H1 (cell line): ENCODE measurements at regions not wholly inside any gene's neighbourhood (a gene's known extent, or its start where the extent isn't known, plus 50 kb on each side); places are given as distances from the start of the nearest gene placed in this dataset.

Experiments used
- CTCF ChIA-PET: fragments of 300-600 bp; sonication (Branson Sonifier 250); formaldehyde crosslinking; loops from one replicate; lab custom pipeline; 2021; ENCODE audit not compliant: partially characterized antibody; lab: Charles Lee
- POLR2A ChIA-PET: fragments of 300-600 bp; sonication (Branson Sonifier 250); formaldehyde crosslinking; loops from one replicate; lab custom pipeline; 2021; ENCODE audit warnings: inconsistent platforms; ENCODE audit not compliant: partially characterized antibody; lab: Charles Lee
- DNase-seq, 2 experiments: peaks; one replicate each; pipeline versions ENCODE4 v3.0.0 to v3.0.0-alpha.2; 2010 to 2022; ENCODE audit warnings: low spot score in 2 of 2, low read depth in 1 of 2, mixed read lengths in 1 of 2
- FAIRE-seq: peaks from 2 replicates; lab custom pipeline; 2011; peaks lifted over from hg19 to GRCh38; lab: Jason Lieb, UNC
- H2AFZ ChIP-seq: 2 replicates; pipeline ENCODE4 v1.8.1; 2012; ENCODE audit warnings: low read length, inconsistent platforms
- H2AK5ac ChIP-seq: 2 replicates; pipeline ENCODE4 v1.6.1; 2013; ENCODE audit warnings: low read depth, low read length
- H2BK120ac ChIP-seq: replicated peaks from 2 replicates; pipeline ENCODE3; 2013; ENCODE audit warnings: low read depth, low read length, inconsistent platforms
- H2BK12ac ChIP-seq: 2 replicates; pipeline ENCODE4 v1.6.1; 2013; ENCODE audit warnings: low read depth, low read length
- H2BK15ac ChIP-seq: 2 replicates; pipeline ENCODE4 v1.6.1; 2013; ENCODE audit warnings: low read length
- H2BK20ac ChIP-seq: 2 replicates; pipeline ENCODE4 v1.6.1; 2013; ENCODE audit warnings: low read length
- H2BK5ac ChIP-seq: 2 replicates; pipeline ENCODE4 v1.6.1; 2013; ENCODE audit warnings: low read depth, low read length
- H3K14ac ChIP-seq: 2 replicates; pipeline ENCODE4 v1.6.1; 2013; ENCODE audit warnings: inconsistent platforms; ENCODE audit not compliant: insufficient read length
- H3K18ac ChIP-seq: 2 replicates; pipeline ENCODE4 v1.6.1; 2013; ENCODE audit warnings: low read length; ENCODE audit errors: extremely low read depth
- H3K23ac ChIP-seq: 2 replicates; pipeline ENCODE4 v1.6.1; 2013; ENCODE audit warnings: inconsistent platforms; ENCODE audit not compliant: insufficient read length
- H3K23me2 ChIP-seq: 2 replicates; pipeline ENCODE4 v1.6.1; 2013; ENCODE audit warnings: low read depth, low read length
- H3K27ac ChIP-seq: 2 replicates; pipeline ENCODE4 v1.6.1; 2011; ENCODE audit warnings: low read depth, low read length, inconsistent platforms
- H3K27me3 ChIP-seq, 4 experiments: replicated peaks in 1 of 4; 1 replicate in 1 of 4; 2 replicates in 3 of 4; pipeline versions ENCODE4 v1.6.1 to v1.8.1; 2011 to 2013; ENCODE audit warnings: low read length in 3 of 4, mild to moderate bottlenecking in 3 of 4, inconsistent platforms in 2 of 4, mixed read lengths in 2 of 4, moderate library complexity in 1 of 4; ENCODE audit not compliant: control insufficient read depth in 3 of 4, insufficient read depth in 3 of 4; ENCODE audit errors: extremely low read depth in 1 of 4
- H3K36me3 ChIP-seq, 4 experiments: 2 replicates each; pipeline versions ENCODE4 v1.6.1 to v1.8.1; 2011 to 2013; ENCODE audit warnings: mild to moderate bottlenecking in 4 of 4, low read length in 3 of 4, moderate library complexity in 2 of 4, control low read depth in 1 of 4, inconsistent platforms in 1 of 4; ENCODE audit not compliant: insufficient read depth in 4 of 4, control insufficient read depth in 2 of 4
- H3K4ac ChIP-seq: replicated peaks from 2 replicates; pipeline ENCODE3; 2013; ENCODE audit warnings: low read length, low read depth, mixed read lengths, inconsistent platforms; ENCODE audit not compliant: insufficient read length
- H3K4me1 ChIP-seq, 4 experiments: replicated peaks in 1 of 4; 1 replicate in 1 of 4; 2 replicates in 3 of 4; pipeline versions ENCODE4 v1.6.1 to v1.8.1; 2011 to 2013; ENCODE audit warnings: low read length in 3 of 4, inconsistent platforms in 2 of 4, mixed read lengths in 1 of 4; ENCODE audit not compliant: insufficient read depth in 4 of 4, control insufficient read depth in 3 of 4
- H3K4me2 ChIP-seq, 2 experiments: 2 replicates each; pipeline versions ENCODE4 v1.6.1 to v1.8.1; 2011 to 2013; ENCODE audit warnings: low read depth in 2 of 2, low read length in 2 of 2, control low read depth in 1 of 2, inconsistent platforms in 1 of 2, mild to moderate bottlenecking in 1 of 2; ENCODE audit not compliant: insufficient read depth in 1 of 2
- H3K4me3 ChIP-seq, 4 experiments: fragments of 200-600, 300-600 bp in 1 of 4; sonication (generic), shearing (Covaris generic), sonication (Bioruptor Twin) in 1 of 4; 2 replicates each; pipeline versions ENCODE4 v1.5.1 to v1.8.1; 2011 to 2016; ENCODE audit warnings: low read length in 4 of 4, low read depth in 3 of 4, control low read depth in 2 of 4, inconsistent platforms in 2 of 4, mild to moderate bottlenecking in 2 of 4, mixed read lengths in 1 of 4, moderate library complexity in 1 of 4; ENCODE audit not compliant: insufficient read depth in 2 of 4; ENCODE audit errors: extremely low read depth in 1 of 4
- H3K56ac ChIP-seq: replicated peaks from 2 replicates; pipeline ENCODE3; 2013; ENCODE audit warnings: low read depth, mild to moderate bottlenecking, mixed read lengths, low read length, inconsistent platforms; ENCODE audit not compliant: insufficient read length
- H3K79me1 ChIP-seq: 2 replicates; pipeline ENCODE4 v1.6.1; 2013; ENCODE audit warnings: low read depth, low read length, control low read depth
- H3K79me2 ChIP-seq, 2 experiments: 2 replicates each; pipeline versions ENCODE4 v1.6.1 to v1.8.1; 2012 to 2013; ENCODE audit warnings: low read length in 2 of 2, mild to moderate bottlenecking in 2 of 2, inconsistent platforms in 1 of 2; ENCODE audit not compliant: insufficient read depth in 2 of 2, control insufficient read depth in 1 of 2
- H3K9ac ChIP-seq, 4 experiments: replicated peaks in 1 of 4; 1 replicate in 1 of 4; 2 replicates in 3 of 4; pipeline versions ENCODE4 v1.6.1 to v1.8.1; 2011 to 2013; ENCODE audit warnings: low read depth in 3 of 4, low read length in 3 of 4, control low read depth in 2 of 4, mild to moderate bottlenecking in 2 of 4, moderate library complexity in 2 of 4, inconsistent platforms in 1 of 4; ENCODE audit errors: extremely low read depth in 1 of 4
- H3K9me3 ChIP-seq, 2 experiments: 2 replicates each; pipeline versions ENCODE4 v1.6.1 to v1.8.1; 2012 to 2013; ENCODE audit warnings: mild to moderate bottlenecking in 2 of 2, moderate library complexity in 2 of 2, control low read depth in 1 of 2, inconsistent platforms in 1 of 2, low read depth in 1 of 2, low read length in 1 of 2, mixed read lengths in 1 of 2; ENCODE audit not compliant: insufficient read depth in 2 of 2
- H4K20me1 ChIP-seq, 2 experiments: replicated peaks in 1 of 2; 2 replicates each; pipeline versions ENCODE3 to v1.8.1; 2011 to 2013; ENCODE audit warnings: inconsistent platforms in 2 of 2, low read length in 2 of 2, mild to moderate bottlenecking in 1 of 2; ENCODE audit not compliant: insufficient read depth in 2 of 2, control insufficient read depth in 1 of 2
- H4K5ac ChIP-seq: 2 replicates; pipeline ENCODE4 v1.6.1; 2013; ENCODE audit warnings: low read length, low read depth, mixed read lengths, inconsistent platforms; ENCODE audit not compliant: insufficient read length
- H4K8ac ChIP-seq: 2 replicates; pipeline ENCODE4 v1.8.0; 2013; ENCODE audit warnings: mild to moderate bottlenecking, moderate library complexity, low read length, inconsistent platforms; ENCODE audit not compliant: insufficient read depth; ENCODE audit errors: extremely low read depth
- H4K91ac ChIP-seq: replicated peaks from 2 replicates; pipeline ENCODE3; 2013; ENCODE audit warnings: low read length, mixed read lengths, inconsistent platforms; ENCODE audit not compliant: insufficient read length
- ATF2 ChIP-seq: IDR thresholded peaks from 2 replicates; pipeline ENCODE4 v1.6.1; 2012; ENCODE audit warnings: low read length, inconsistent platforms
- BRCA1 ChIP-seq: IDR thresholded peaks from 2 replicates; pipeline ENCODE4 v1.6.1; 2012; ENCODE audit warnings: low read depth, low read length, improper control_type of control experiment
- CBX5 ChIP-seq: fragments of 300-800, 300-1000 bp; sonication (generic); IDR thresholded peaks from 2 replicates; pipeline ENCODE4 v1.7.1; 2016; ENCODE audit warnings: antibody characterized with exemption, low read length, low read depth
- MAFK ChIP-seq: IDR thresholded peaks from 2 replicates; pipeline ENCODE4 v1.6.1; 2012; ENCODE audit warnings: low read depth, mild to moderate bottlenecking, improper control_type of control experiment, low read length
- NANOG ChIP-seq: IDR thresholded peaks from 2 replicates; pipeline ENCODE4 v1.6.1; 2011; ENCODE audit warnings: low read length, low read depth, mild to moderate bottlenecking, inconsistent platforms; ENCODE audit not compliant: insufficient read depth, poor library complexity, severe bottlenecking
- POLR2A ChIP-seq, 2 experiments: IDR thresholded peaks; 1 replicate in 1 of 2; 2 replicates in 1 of 2; pipeline ENCODE4 v1.6.1; 2011; ENCODE audit warnings: low read depth in 2 of 2, low read length in 2 of 2, mild to moderate bottlenecking in 2 of 2; ENCODE audit errors: control extremely low read depth in 1 of 2
- POLR2AphosphoS5 ChIP-seq: IDR thresholded peaks from 2 replicates; pipeline ENCODE4 v1.6.1; 2011; ENCODE audit warnings: low read depth, low read length
- RNF2 ChIP-seq: fragments of 200-900, 300-1000 bp; sonication (generic); IDR thresholded peaks from 2 replicates; pipeline ENCODE4 v1.7.1; 2016; ENCODE audit warnings: borderline replicate concordance, low read depth, mild to moderate bottlenecking, antibody characterized with exemption, low read length; ENCODE audit not compliant: poor library complexity, severe bottlenecking; ENCODE audit errors: missing control alignments
- SIN3A ChIP-seq, 2 experiments: IDR thresholded peaks in 1 of 2; conservative IDR thresholded peaks in 1 of 2; 2 replicates each; pipeline ENCODE4 v1.6.1; 2011 to 2012; ENCODE audit warnings: low read length in 2 of 2, improper control_type of control experiment in 1 of 2, low read depth in 1 of 2, mild to moderate bottlenecking in 1 of 2
- SIX5 ChIP-seq: IDR thresholded peaks from 2 replicates; pipeline ENCODE4 v1.6.1; 2011; ENCODE audit warnings: mild to moderate bottlenecking, low read depth, low read length
- TBP ChIP-seq: IDR thresholded peaks from 2 replicates; pipeline ENCODE4 v1.6.1; 2011; ENCODE audit warnings: low read depth, low read length, improper control_type of control experiment
- TF ChIP-seq, protein P1 (sequence below): IDR thresholded peaks from 2 replicates; pipeline ENCODE4 v1.6.1; 2011; ENCODE audit warnings: low read length, improper control_type of control experiment

DNA sequence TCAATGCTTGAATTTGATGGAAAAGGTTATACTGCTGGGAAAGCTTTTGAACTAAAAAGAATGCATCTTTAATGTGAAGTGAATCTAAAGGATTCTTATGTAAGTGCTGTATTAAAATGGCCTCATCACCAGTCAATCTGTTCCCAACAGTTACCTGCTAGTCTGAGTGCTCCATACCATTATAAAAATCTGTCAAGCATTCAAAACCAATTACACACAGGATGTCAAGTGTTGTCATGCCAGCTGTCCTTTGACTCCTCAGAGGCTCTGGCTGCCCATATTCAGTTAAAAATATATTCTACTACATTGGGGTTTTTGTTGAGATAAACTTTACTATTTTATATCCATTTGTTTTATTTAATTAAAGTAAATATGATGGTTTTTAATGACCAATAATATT, 1587.7 kb downstream of the AMY1C start:
- Histone ChIP-seq H2AFZ (no peak overlapping the region), H3K56ac (no peak overlapping the region), H2BK120ac (no peak overlapping the region), H4K8ac (no peak overlapping the region), H4K5ac (no peak overlapping the region), H2AK5ac (no peak overlapping the region), H3K79me2 (no peaks in the 10 kb centered on the region), H3K23ac (no peak overlapping the region), H3K4me3 (no peak overlapping the region), H3K9me3 (no peaks in the 10 kb centered on the region), H3K14ac (no peak overlapping the region), H3K4me2 (no peak overlapping the region), H2BK5ac (no peak overlapping the region), H3K36me3 (no peaks in the 10 kb centered on the region), H2BK12ac (no peak overlapping the region), H4K20me1 (no peaks in the 10 kb centered on the region), H3K18ac (no peak overlapping the region), H3K23me2 (no peaks in the 10 kb centered on the region), H3K27ac (no peak overlapping the region), H3K4ac (no peak overlapping the region), H3K9ac (no peak overlapping the region), H2BK20ac (no peak overlapping the region), H4K91ac (no peak overlapping the region), H3K27me3 (no peaks in the 10 kb centered on the region), H2BK15ac (no peak overlapping the region), H3K4me1 (no peaks in the 10 kb centered on the region), H3K79me1 (no peaks in the 10 kb centered on the region)
- POLR2A ChIA-PET, result no interaction called here
- FAIRE-seq, result no peak
- CTCF ChIA-PET, result no interaction called here
- DNase-seq, result no peak
- TF ChIP-seq RNF2 (no peak), TBP (no peak), MAFK (no peak), SIX5 (no peak), BRCA1 (no peak), POLR2AphosphoS5 (no peak), SIN3A (conservative IDR thresholded peaks at IDR 0.05 in 1 of 2, IDR thresholded peaks at IDR 0.05 in 1 of 2; ENCODE audit: low read depth in 1 of 2, low read length in 2 of 2) (no peak), CBX5 (no peak), POLR2A (IDR thresholded peaks at IDR 0.05; ENCODE audit: control extremely low read depth in 1 of 2, low read depth in 2 of 2, low read length in 2 of 2) (no peak), NANOG (no peak), ATF2 (no peak)
- TF ChIP-seq, protein P1, sequence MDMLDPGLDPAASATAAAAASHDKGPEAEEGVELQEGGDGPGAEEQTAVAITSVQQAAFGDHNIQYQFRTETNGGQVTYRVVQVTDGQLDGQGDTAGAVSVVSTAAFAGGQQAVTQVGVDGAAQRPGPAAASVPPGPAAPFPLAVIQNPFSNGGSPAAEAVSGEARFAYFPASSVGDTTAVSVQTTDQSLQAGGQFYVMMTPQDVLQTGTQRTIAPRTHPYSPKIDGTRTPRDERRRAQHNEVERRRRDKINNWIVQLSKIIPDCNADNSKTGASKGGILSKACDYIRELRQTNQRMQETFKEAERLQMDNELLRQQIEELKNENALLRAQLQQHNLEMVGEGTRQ, result no peak
